ENCODE measurements at regions not wholly inside any gene's neighbourhood (a gene's known extent, or its start where the extent isn't known, plus 50 kb on each side); places are given as distances from the start of the nearest gene placed in this dataset.

- Histone ChIP-seq H3K4me3 (replicated peaks; ENCODE audit: insufficient read depth, low read length) (no peak overlapping the region), H3K27me3 (ENCODE audit: insufficient read depth, poor library complexity, severe bottlenecking) (no peaks in the 10 kb centered on the region), H3K27ac (replicated peaks) (no peak overlapping the region)
- TF ChIP-seq REST (IDR thresholded peaks at IDR 0.05; ENCODE audit: insufficient replicate concordance, low read depth) (no peak), GABPA (IDR thresholded peaks at IDR 0.05; ENCODE audit: low read depth) (no peak), POLR2AphosphoS5 (IDR thresholded peaks at IDR 0.05; ENCODE audit: low read depth) (no peak), CTCF (IDR thresholded peaks at IDR 0.05; ENCODE audit: insufficient read depth, low read length) (no peak), SPI1 (IDR thresholded peaks at IDR 0.05; ENCODE audit: borderline replicate concordance, low read depth) (no peak)
- DNase-seq (ENCODE audit: low read depth in 1 of 2, low spot score in 1 of 2): no peak
Observed at GRCh38 chr2:239609607-239610310, 208.9 kb upstream of the HDAC4 start.

DNA sequence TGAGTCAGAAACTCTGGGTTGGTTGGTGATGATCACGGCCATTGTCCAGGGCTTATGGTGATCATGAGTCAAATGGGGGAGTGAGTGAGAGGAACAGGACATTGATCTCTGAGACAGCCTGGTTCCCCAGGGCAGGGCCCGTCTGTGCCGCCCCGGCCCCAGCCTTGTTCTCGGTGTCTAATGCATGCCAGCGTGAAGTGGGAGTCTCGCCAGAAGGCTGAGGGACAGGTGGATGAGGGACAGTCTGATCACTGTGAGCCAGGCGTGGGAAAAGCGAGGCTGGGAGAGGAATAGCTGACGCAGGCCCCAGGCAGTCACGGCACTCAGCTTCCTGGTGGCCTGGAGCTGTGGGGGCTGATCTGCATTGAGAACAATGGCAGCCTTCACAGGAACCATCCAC is 208.3 kb upstream of the HDAC4 start:
- no peak overlapping the region for H3K27ac ChIP-seq (replicated peaks)
- no peak for DNase-seq (ENCODE audit: low read depth in 1 of 2, low spot score in 1 of 2)
- H3K27me3 ChIP-seq (ENCODE audit: insufficient read depth, poor library complexity, severe bottlenecking): no peaks in the 10 kb centered on the region
- TF ChIP-seq GABPA (IDR thresholded peaks at IDR 0.05; ENCODE audit: low read depth) (no peak), POLR2AphosphoS5 (IDR thresholded peaks at IDR 0.05; ENCODE audit: low read depth) (no peak), REST (IDR thresholded peaks at IDR 0.05; ENCODE audit: insufficient replicate concordance, low read depth) (no peak), CTCF (IDR thresholded peaks at IDR 0.05; ENCODE audit: insufficient read depth, low read length) (no peak), SPI1 (IDR thresholded peaks at IDR 0.05; ENCODE audit: borderline replicate concordance, low read depth) (no peak)
- no peak overlapping the region for H3K4me3 ChIP-seq (replicated peaks; ENCODE audit: insufficient read depth, low read length)

DNA sequence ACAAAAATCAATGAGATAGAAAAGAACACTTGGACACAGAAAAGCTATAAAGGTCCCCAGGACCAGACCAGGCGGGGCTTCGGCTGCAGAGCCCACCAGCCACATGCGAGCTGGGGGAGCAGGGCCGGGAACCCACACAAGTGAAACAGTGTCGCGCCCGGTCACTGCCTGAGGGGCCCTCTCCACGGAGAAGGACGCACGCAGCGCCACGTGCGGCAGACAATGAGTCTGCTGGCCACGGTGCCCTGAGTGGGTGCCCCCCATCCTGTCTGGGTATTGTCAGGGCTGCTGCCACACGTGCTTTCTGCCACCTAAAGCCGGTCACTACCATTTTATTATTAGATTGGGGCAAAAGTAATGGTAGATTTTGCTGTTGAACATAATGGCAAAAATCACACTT is 207.9 kb upstream of the HDAC4 start:
- H3K27ac ChIP-seq (replicated peaks): peak overlapping the region; percentile 67; the same call in 1 of the 2 replicates
- no peak for TF ChIP-seq CTCF (IDR thresholded peaks at IDR 0.05; ENCODE audit: insufficient read depth, low read length)
- TF ChIP-seq SPI1 (IDR thresholded peaks at IDR 0.05; ENCODE audit: borderline replicate concordance, low read depth): no peak
- TF ChIP-seq REST (IDR thresholded peaks at IDR 0.05; ENCODE audit: insufficient replicate concordance, low read depth): no peak
- TF ChIP-seq POLR2AphosphoS5 (IDR thresholded peaks at IDR 0.05; ENCODE audit: low read depth): no peak
- TF ChIP-seq GABPA (IDR thresholded peaks at IDR 0.05; ENCODE audit: low read depth): no peak
- no peak for DNase-seq (ENCODE audit: low read depth in 1 of 2, low spot score in 1 of 2)
- H3K4me3 ChIP-seq (replicated peaks; ENCODE audit: insufficient read depth, low read length): no peak overlapping the region
- no peaks in the 10 kb centered on the region for H3K27me3 ChIP-seq (ENCODE audit: insufficient read depth, poor library complexity, severe bottlenecking)
